ENCODE measurements at regions not wholly inside any gene's neighbourhood (a gene's known extent, or its start where the extent isn't known, plus 50 kb on each side); places are given as distances from the start of the nearest gene placed in this dataset.
A peak's percentile ranks its signal among the peaks of the same experiment; 100 is the strongest.
"Not testable (repeated sequence)": the region's sequence is repeated elsewhere in the genome, so short reads cannot be mapped to it uniquely, and the experiment has no call there.

- Histone ChIP-seq H3K27me3 (replicated peaks; ENCODE audit: insufficient read depth, low read length) (no peaks in the 10 kb centered on the region), H2AFZ (ENCODE audit: low read length) (no peak overlapping the region), H3K9ac (ENCODE audit: low read length) (no peak overlapping the region), H3K9me3 (replicated peaks; ENCODE audit: insufficient read depth, low read length) (no peaks in the 10 kb centered on the region), H3K9me2 (replicated peaks; ENCODE audit: insufficient read depth, low read length) (no peaks in the 10 kb centered on the region), H3K4me2 (ENCODE audit: low read depth, low read length) (no peak overlapping the region), H3K79me2 (ENCODE audit: low read length) (no peaks in the 10 kb centered on the region), H3F3A (ENCODE audit: insufficient read depth, low read length) (no peaks in the 10 kb centered on the region), H4K20me1 (ENCODE audit: insufficient read depth, low read length) (no peaks in the 10 kb centered on the region), H3K27ac (ENCODE audit: low read length) (no peak overlapping the region), H3K36me3 (replicated peaks; ENCODE audit: insufficient read depth, low read length) (no peaks in the 10 kb centered on the region), H3K4me3 (ENCODE audit: low read length) (no peak overlapping the region), H3K4me1 (ENCODE audit: low read length) (no peaks in the 10 kb centered on the region)
- no peak for DNase-seq
- TF ChIP-seq EZH2 (optimal IDR thresholded peaks at IDR 0.05; ENCODE audit: low read depth, low read length) (no peak), CTCF (IDR thresholded peaks at IDR 0.05; ENCODE audit: low read length) (no peak), EZH2phosphoT487 (IDR thresholded peaks at IDR 0.05; ENCODE audit: low read length) (no peak)
Observed at GRCh38 chr17:62140376-62140775, 75.3 kb upstream of the MED13 start.

GRCh38 chr17:62139690-62140354 lies 74.7 kb upstream of the MED13 start:
- not testable (repeated sequence) for H3K36me3 ChIP-seq (replicated peaks; ENCODE audit: insufficient read depth, low read length); H3K4me3 ChIP-seq (ENCODE audit: low read length); H3K27me3 ChIP-seq (replicated peaks; ENCODE audit: insufficient read depth, low read length); H2AFZ ChIP-seq (ENCODE audit: low read length); H3K9me3 ChIP-seq (replicated peaks; ENCODE audit: insufficient read depth, low read length); H3K9ac ChIP-seq (ENCODE audit: low read length); H3K27ac ChIP-seq (ENCODE audit: low read length); H3K4me2 ChIP-seq (ENCODE audit: low read depth, low read length); H3F3A ChIP-seq (ENCODE audit: insufficient read depth, low read length); H3K79me2 ChIP-seq (ENCODE audit: low read length); DNase-seq; H3K9me2 ChIP-seq (replicated peaks; ENCODE audit: insufficient read depth, low read length); H3K4me1 ChIP-seq (ENCODE audit: low read length); H4K20me1 ChIP-seq (ENCODE audit: insufficient read depth, low read length)

- H3K9me2 ChIP-seq (replicated peaks; ENCODE audit: insufficient read depth, low read length): no peaks in the 10 kb centered on the region
- DNase-seq: no peak
- no peaks in the 10 kb centered on the region for H3K4me1 ChIP-seq (ENCODE audit: low read length)
- H2AFZ ChIP-seq (ENCODE audit: low read length): no peak overlapping the region
- TF ChIP-seq CTCF (IDR thresholded peaks at IDR 0.05; ENCODE audit: low read length) (no peak), EZH2phosphoT487 (IDR thresholded peaks at IDR 0.05; ENCODE audit: low read length) (no peak), EZH2 (optimal IDR thresholded peaks at IDR 0.05; ENCODE audit: low read depth, low read length) (no peak)
- H4K20me1 ChIP-seq (ENCODE audit: insufficient read depth, low read length): no peaks in the 10 kb centered on the region
- H3K79me2 ChIP-seq (ENCODE audit: low read length): no peaks in the 10 kb centered on the region
- no peaks in the 10 kb centered on the region for H3F3A ChIP-seq (ENCODE audit: insufficient read depth, low read length)
- no peaks in the 10 kb centered on the region for H3K9me3 ChIP-seq (replicated peaks; ENCODE audit: insufficient read depth, low read length)
- H3K27me3 ChIP-seq (replicated peaks; ENCODE audit: insufficient read depth, low read length): no peaks in the 10 kb centered on the region
- no peak overlapping the region for H3K27ac ChIP-seq (ENCODE audit: low read length)
- no peak overlapping the region for H3K9ac ChIP-seq (ENCODE audit: low read length)
- H3K36me3 ChIP-seq (replicated peaks; ENCODE audit: insufficient read depth, low read length): no peaks in the 10 kb centered on the region
- no peak overlapping the region for H3K4me3 ChIP-seq (ENCODE audit: low read length)
- no peak overlapping the region for H3K4me2 ChIP-seq (ENCODE audit: low read depth, low read length)
Observed at GRCh38 chr17:62139141-62139540, 74.1 kb upstream of the MED13 start.

GRCh38 chr17:62138676-62139121 lies 73.6 kb upstream of the MED13 start:
- H2AFZ ChIP-seq (ENCODE audit: low read length); H3K9me2 ChIP-seq (replicated peaks; ENCODE audit: insufficient read depth, low read length); H3K4me2 ChIP-seq (ENCODE audit: low read depth, low read length); H3K27ac ChIP-seq (ENCODE audit: low read length); H3K4me1 ChIP-seq (ENCODE audit: low read length); H4K20me1 ChIP-seq (ENCODE audit: insufficient read depth, low read length); H3K4me3 ChIP-seq (ENCODE audit: low read length); H3F3A ChIP-seq (ENCODE audit: insufficient read depth, low read length); H3K36me3 ChIP-seq (replicated peaks; ENCODE audit: insufficient read depth, low read length); H3K9me3 ChIP-seq (replicated peaks; ENCODE audit: insufficient read depth, low read length); DNase-seq; H3K9ac ChIP-seq (ENCODE audit: low read length); H3K27me3 ChIP-seq (replicated peaks; ENCODE audit: insufficient read depth, low read length); H3K79me2 ChIP-seq (ENCODE audit: low read length): not testable (repeated sequence)

GRCh38 chr17:62137734-62138624 lies 72.9 kb upstream of the MED13 start:
- peak; percentile 12 for DNase-seq
- H4K20me1 ChIP-seq (ENCODE audit: insufficient read depth, low read length); H3K9me2 ChIP-seq (replicated peaks; ENCODE audit: insufficient read depth, low read length); H3K4me3 ChIP-seq (ENCODE audit: low read length); H3K27me3 ChIP-seq (replicated peaks; ENCODE audit: insufficient read depth, low read length); H3K4me2 ChIP-seq (ENCODE audit: low read depth, low read length); H2AFZ ChIP-seq (ENCODE audit: low read length); H3K9me3 ChIP-seq (replicated peaks; ENCODE audit: insufficient read depth, low read length); H3F3A ChIP-seq (ENCODE audit: insufficient read depth, low read length); H3K27ac ChIP-seq (ENCODE audit: low read length); H3K4me1 ChIP-seq (ENCODE audit: low read length); H3K79me2 ChIP-seq (ENCODE audit: low read length); H3K9ac ChIP-seq (ENCODE audit: low read length); H3K36me3 ChIP-seq (replicated peaks; ENCODE audit: insufficient read depth, low read length): not testable (repeated sequence)

- not testable (repeated sequence) for DNase-seq; H4K20me1 ChIP-seq (ENCODE audit: insufficient read depth, low read length); H3K9me3 ChIP-seq (replicated peaks; ENCODE audit: insufficient read depth, low read length); H3K27me3 ChIP-seq (replicated peaks; ENCODE audit: insufficient read depth, low read length); H3K4me3 ChIP-seq (ENCODE audit: low read length); H3K4me1 ChIP-seq (ENCODE audit: low read length); H3K79me2 ChIP-seq (ENCODE audit: low read length); H3K9ac ChIP-seq (ENCODE audit: low read length); H3K4me2 ChIP-seq (ENCODE audit: low read depth, low read length); H3K9me2 ChIP-seq (replicated peaks; ENCODE audit: insufficient read depth, low read length); H3K27ac ChIP-seq (ENCODE audit: low read length); H3K36me3 ChIP-seq (replicated peaks; ENCODE audit: insufficient read depth, low read length); H2AFZ ChIP-seq (ENCODE audit: low read length); H3F3A ChIP-seq (ENCODE audit: insufficient read depth, low read length)
Observed at GRCh38 chr17:62137013-62137733, 72.1 kb upstream of the MED13 start.
